ENCODE measurements at regions not wholly inside any gene's neighbourhood (a gene's known extent, or its start where the extent isn't known, plus 50 kb on each side); places are given as distances from the start of the nearest gene placed in this dataset.

GRCh38 chr20:6831461-6831860 is 64.0 kb downstream of the BMP2 start:
- Histone ChIP-seq H3K4me3 (ENCODE audit: low read depth, low read length) (no peak overlapping the region), H3K36me3 (ENCODE audit: insufficient read depth, low read length) (no peaks in the 10 kb centered on the region), H2AFZ (ENCODE audit: low read length, unreplicated experiment) (no peak overlapping the region), H3K27ac (ENCODE audit: low read depth, low read length) (no peak overlapping the region), H3K4me1 (ENCODE audit: control insufficient read depth, insufficient read depth, low read length, unreplicated experiment) (no peaks in the 10 kb centered on the region), H3K79me2 (ENCODE audit: control insufficient read depth, insufficient read depth, low read length, unreplicated experiment) (no peaks in the 10 kb centered on the region), H3K27me3 (ENCODE audit: insufficient read depth, low read length) (no peaks in the 10 kb centered on the region)

GRCh38 chr20:6832811-6833210 is 65.3 kb downstream of the BMP2 start:
- no peaks in the 10 kb centered on the region for H3K79me2 ChIP-seq (ENCODE audit: control insufficient read depth, insufficient read depth, low read length, unreplicated experiment)
- no peaks in the 10 kb centered on the region for H3K4me1 ChIP-seq (ENCODE audit: control insufficient read depth, insufficient read depth, low read length, unreplicated experiment)
- H3K36me3 ChIP-seq (ENCODE audit: insufficient read depth, low read length), result no peaks in the 10 kb centered on the region
- no peak overlapping the region for H3K27ac ChIP-seq (ENCODE audit: low read depth, low read length)
- H3K4me3 ChIP-seq (ENCODE audit: low read depth, low read length), result no peak overlapping the region
- H2AFZ ChIP-seq (ENCODE audit: low read length, unreplicated experiment), result no peak overlapping the region
- no peaks in the 10 kb centered on the region; the same call in 1 of the 2 replicates for H3K27me3 ChIP-seq (ENCODE audit: insufficient read depth, low read length)

GRCh38 chr20:6835609-6836008 is 68.1 kb downstream of the BMP2 start:
- Histone ChIP-seq H3K79me2 (ENCODE audit: control insufficient read depth, insufficient read depth, low read length, unreplicated experiment) (no peaks in the 10 kb centered on the region), H3K27ac (ENCODE audit: low read depth, low read length) (no peak overlapping the region), H3K4me1 (ENCODE audit: control insufficient read depth, insufficient read depth, low read length, unreplicated experiment) (no peaks in the 10 kb centered on the region), H3K36me3 (ENCODE audit: insufficient read depth, low read length) (no peaks in the 10 kb centered on the region), H3K4me3 (ENCODE audit: low read depth, low read length) (no peak overlapping the region), H3K27me3 (ENCODE audit: insufficient read depth, low read length) (no peaks in the 10 kb centered on the region; the same call in 1 of the 2 replicates), H2AFZ (ENCODE audit: low read length, unreplicated experiment) (no peak overlapping the region)

GRCh38 chr20:6836821-6837374 is 69.4 kb downstream of the BMP2 start:
- no peak overlapping the region for H2AFZ ChIP-seq (ENCODE audit: low read length, unreplicated experiment)
- no peaks in the 10 kb centered on the region for H3K36me3 ChIP-seq (ENCODE audit: insufficient read depth, low read length)
- no peaks in the 10 kb centered on the region for H3K79me2 ChIP-seq (ENCODE audit: control insufficient read depth, insufficient read depth, low read length, unreplicated experiment)
- H3K27ac ChIP-seq (ENCODE audit: low read depth, low read length), result no peak overlapping the region
- no peaks in the 10 kb centered on the region for H3K4me1 ChIP-seq (ENCODE audit: control insufficient read depth, insufficient read depth, low read length, unreplicated experiment)
- no peak overlapping the region for H3K4me3 ChIP-seq (ENCODE audit: low read depth, low read length)
- H3K27me3 ChIP-seq (ENCODE audit: insufficient read depth, low read length), result peaks cover 6% of the 10 kb centered on the region

- no peaks in the 10 kb centered on the region for H3K4me1 ChIP-seq (ENCODE audit: control insufficient read depth, insufficient read depth, low read length, unreplicated experiment)
- no peak overlapping the region for H2AFZ ChIP-seq (ENCODE audit: low read length, unreplicated experiment)
- no peak overlapping the region for H3K4me3 ChIP-seq (ENCODE audit: low read depth, low read length)
- no peaks in the 10 kb centered on the region for H3K36me3 ChIP-seq (ENCODE audit: insufficient read depth, low read length)
- no peaks in the 10 kb centered on the region for H3K79me2 ChIP-seq (ENCODE audit: control insufficient read depth, insufficient read depth, low read length, unreplicated experiment)
- H3K27me3 ChIP-seq (ENCODE audit: insufficient read depth, low read length), result peaks cover 11% of the 10 kb centered on the region
- H3K27ac ChIP-seq (ENCODE audit: low read depth, low read length), result no peak overlapping the region
Measured at GRCh38 chr20:6837730-6838129, 70.2 kb downstream of the BMP2 start.

- Histone ChIP-seq H3K36me3 (ENCODE audit: insufficient read depth, low read length) (no peaks in the 10 kb centered on the region), H3K79me2 (ENCODE audit: control insufficient read depth, insufficient read depth, low read length, unreplicated experiment) (no peaks in the 10 kb centered on the region), H3K27ac (ENCODE audit: low read depth, low read length) (no peak overlapping the region), H3K4me1 (ENCODE audit: control insufficient read depth, insufficient read depth, low read length, unreplicated experiment) (no peaks in the 10 kb centered on the region), H2AFZ (ENCODE audit: low read length, unreplicated experiment) (no peak overlapping the region), H3K4me3 (ENCODE audit: low read depth, low read length) (no peak overlapping the region), H3K27me3 (ENCODE audit: insufficient read depth, low read length) (peaks cover 11% of the 10 kb centered on the region)
Measured at GRCh38 chr20:6838181-6838826, 70.8 kb downstream of the BMP2 start.

- no peaks in the 10 kb centered on the region for H3K79me2 ChIP-seq (ENCODE audit: control insufficient read depth, insufficient read depth, low read length, unreplicated experiment)
- H3K27me3 ChIP-seq (ENCODE audit: insufficient read depth, low read length), result peaks cover 11% of the 10 kb centered on the region
- H2AFZ ChIP-seq (ENCODE audit: low read length, unreplicated experiment), result no peak overlapping the region
- no peak overlapping the region for H3K27ac ChIP-seq (ENCODE audit: low read depth, low read length)
- H3K4me3 ChIP-seq (ENCODE audit: low read depth, low read length), result no peak overlapping the region
- H3K4me1 ChIP-seq (ENCODE audit: control insufficient read depth, insufficient read depth, low read length, unreplicated experiment), result no peaks in the 10 kb centered on the region
- H3K36me3 ChIP-seq (ENCODE audit: insufficient read depth, low read length), result no peaks in the 10 kb centered on the region
Measured at GRCh38 chr20:6841128-6841527, 73.6 kb downstream of the BMP2 start.

- Histone ChIP-seq H3K79me2 (ENCODE audit: control insufficient read depth, insufficient read depth, low read length, unreplicated experiment) (no peaks in the 10 kb centered on the region), H2AFZ (ENCODE audit: low read length, unreplicated experiment) (no peak overlapping the region), H3K27ac (ENCODE audit: low read depth, low read length) (no peak overlapping the region), H3K4me3 (ENCODE audit: low read depth, low read length) (no peak overlapping the region), H3K27me3 (ENCODE audit: insufficient read depth, low read length) (peaks cover 11% of the 10 kb centered on the region), H3K4me1 (ENCODE audit: control insufficient read depth, insufficient read depth, low read length, unreplicated experiment) (no peaks in the 10 kb centered on the region), H3K36me3 (ENCODE audit: insufficient read depth, low read length) (no peaks in the 10 kb centered on the region)
Measured at GRCh38 chr20:6845141-6845540, 77.7 kb downstream of the BMP2 start.

GRCh38 chr20:6848041-6848440 is 80.6 kb downstream of the BMP2 start:
- no peak overlapping the region for H2AFZ ChIP-seq (ENCODE audit: low read length, unreplicated experiment)
- H3K36me3 ChIP-seq (ENCODE audit: insufficient read depth, low read length), result no peaks in the 10 kb centered on the region
- H3K4me3 ChIP-seq (ENCODE audit: low read depth, low read length), result no peak overlapping the region
- H3K4me1 ChIP-seq (ENCODE audit: control insufficient read depth, insufficient read depth, low read length, unreplicated experiment), result no peaks in the 10 kb centered on the region
- H3K27me3 ChIP-seq (ENCODE audit: insufficient read depth, low read length), result no peaks in the 10 kb centered on the region
- H3K79me2 ChIP-seq (ENCODE audit: control insufficient read depth, insufficient read depth, low read length, unreplicated experiment), result no peaks in the 10 kb centered on the region
- H3K27ac ChIP-seq (ENCODE audit: low read depth, low read length), result no peak overlapping the region

GRCh38 chr20:6848992-6849391 is 81.5 kb downstream of the BMP2 start:
- no peaks in the 10 kb centered on the region for H3K36me3 ChIP-seq (ENCODE audit: insufficient read depth, low read length)
- H3K4me1 ChIP-seq (ENCODE audit: control insufficient read depth, insufficient read depth, low read length, unreplicated experiment), result no peaks in the 10 kb centered on the region
- no peak overlapping the region for H2AFZ ChIP-seq (ENCODE audit: low read length, unreplicated experiment)
- no peak overlapping the region for H3K27ac ChIP-seq (ENCODE audit: low read depth, low read length)
- no peak overlapping the region for H3K4me3 ChIP-seq (ENCODE audit: low read depth, low read length)
- H3K27me3 ChIP-seq (ENCODE audit: insufficient read depth, low read length), result no peaks in the 10 kb centered on the region
- no peaks in the 10 kb centered on the region for H3K79me2 ChIP-seq (ENCODE audit: control insufficient read depth, insufficient read depth, low read length, unreplicated experiment)

- no peaks in the 10 kb centered on the region for H3K36me3 ChIP-seq (ENCODE audit: insufficient read depth, low read length)
- H2AFZ ChIP-seq (ENCODE audit: low read length, unreplicated experiment), result no peak overlapping the region
- no peaks in the 10 kb centered on the region for H3K27me3 ChIP-seq (ENCODE audit: insufficient read depth, low read length)
- H3K4me1 ChIP-seq (ENCODE audit: control insufficient read depth, insufficient read depth, low read length, unreplicated experiment), result no peaks in the 10 kb centered on the region
- no peak overlapping the region for H3K4me3 ChIP-seq (ENCODE audit: low read depth, low read length)
- no peaks in the 10 kb centered on the region for H3K79me2 ChIP-seq (ENCODE audit: control insufficient read depth, insufficient read depth, low read length, unreplicated experiment)
- no peak overlapping the region for H3K27ac ChIP-seq (ENCODE audit: low read depth, low read length)
Measured at GRCh38 chr20:6851136-6851535, 83.7 kb downstream of the BMP2 start.
